ENCODE measurements at regions not wholly inside any gene's neighbourhood (a gene's known extent, or its start where the extent isn't known, plus 50 kb on each side); places are given as distances from the start of the nearest gene placed in this dataset.

DNA sequence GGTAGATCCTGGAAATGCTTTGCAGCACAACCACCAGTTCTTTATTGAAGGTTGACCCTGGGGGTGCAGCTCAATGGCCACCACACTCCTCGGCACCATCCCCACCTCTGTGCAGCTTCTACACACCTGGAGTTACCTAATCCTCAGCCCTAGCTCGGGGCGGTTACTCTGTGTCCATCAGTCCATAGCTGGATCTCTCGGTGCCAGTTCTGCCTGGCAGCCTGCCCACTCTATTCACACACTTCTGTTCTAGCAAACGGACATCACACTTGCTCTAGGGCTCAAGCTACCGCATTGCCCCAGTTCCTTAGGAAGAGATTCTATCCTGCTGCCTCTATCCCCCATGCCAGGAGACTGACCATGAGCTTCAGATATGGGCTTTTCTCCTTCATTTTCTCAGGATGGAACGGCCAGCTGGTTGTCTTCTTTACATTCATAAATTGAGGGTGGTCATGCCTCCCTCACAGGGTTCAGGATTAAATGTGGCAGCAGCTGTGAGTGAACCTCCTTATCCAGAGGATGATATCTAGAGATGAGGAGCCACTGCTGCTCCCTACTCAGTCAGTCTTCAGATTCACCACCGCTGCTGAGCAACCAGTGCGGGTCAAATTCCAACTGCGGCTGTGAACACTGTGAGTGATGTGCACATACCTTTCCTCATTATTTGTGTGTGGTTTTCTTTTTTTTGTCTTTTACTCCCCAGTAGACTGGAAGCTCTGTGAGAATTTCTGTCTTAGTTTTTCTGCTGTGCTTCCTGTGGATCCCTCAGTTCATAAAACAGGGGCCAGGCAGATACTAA, 66.9 kb upstream of the TRIB2 start:
- TF ChIP-seq, protein P1, sequence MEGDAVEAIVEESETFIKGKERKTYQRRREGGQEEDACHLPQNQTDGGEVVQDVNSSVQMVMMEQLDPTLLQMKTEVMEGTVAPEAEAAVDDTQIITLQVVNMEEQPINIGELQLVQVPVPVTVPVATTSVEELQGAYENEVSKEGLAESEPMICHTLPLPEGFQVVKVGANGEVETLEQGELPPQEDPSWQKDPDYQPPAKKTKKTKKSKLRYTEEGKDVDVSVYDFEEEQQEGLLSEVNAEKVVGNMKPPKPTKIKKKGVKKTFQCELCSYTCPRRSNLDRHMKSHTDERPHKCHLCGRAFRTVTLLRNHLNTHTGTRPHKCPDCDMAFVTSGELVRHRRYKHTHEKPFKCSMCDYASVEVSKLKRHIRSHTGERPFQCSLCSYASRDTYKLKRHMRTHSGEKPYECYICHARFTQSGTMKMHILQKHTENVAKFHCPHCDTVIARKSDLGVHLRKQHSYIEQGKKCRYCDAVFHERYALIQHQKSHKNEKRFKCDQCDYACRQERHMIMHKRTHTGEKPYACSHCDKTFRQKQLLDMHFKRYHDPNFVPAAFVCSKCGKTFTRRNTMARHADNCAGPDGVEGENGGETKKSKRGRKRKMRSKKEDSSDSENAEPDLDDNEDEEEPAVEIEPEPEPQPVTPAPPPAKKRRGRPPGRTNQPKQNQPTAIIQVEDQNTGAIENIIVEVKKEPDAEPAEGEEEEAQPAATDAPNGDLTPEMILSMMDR (IDR thresholded peaks at IDR 0.05; ENCODE audit: low read depth, low read length), result no peak
- no peak for TF ChIP-seq POLR2A (IDR thresholded peaks at IDR 0.05; ENCODE audit: extremely low read depth, insufficient read length)
